Stomach (tissue), 8 donors: ENCODE measurements at regions not wholly inside any gene's neighbourhood (a gene's known extent, or its start where the extent isn't known, plus 50 kb on each side); places are given as distances from the start of the nearest gene placed in this dataset.

ENCODE experiments used
- DNase-seq, 2 donors: peaks; one replicate each; pipeline versions ENCODE4 v3.0.0 to v3.0.0-alpha.2; 2013 to 2019
- H3K27ac ChIP-seq, 5 donors: fragments of 200-600 bp in 4 of 5; sonication (generic) in 4 of 5; one replicate each; pipeline ENCODE4 v1.5.1; 2013 to 2019; ENCODE audit warnings: mild to moderate bottlenecking in 1 of 5, moderate library complexity in 1 of 5
- H3K27me3 ChIP-seq, 3 donors: fragments of 200-600 bp; sonication (generic); one replicate each; pipeline ENCODE4 v1.5.1; 2017 to 2019; ENCODE audit warnings: mixed run types in 1 of 3
- H3K36me3 ChIP-seq, 4 donors: fragments of 200-600 bp; sonication (generic); 1 replicate in 3 of 4; 2 replicates in 1 of 4; pipeline ENCODE4 v1.5.1; 2016 to 2019
- H3K4me1 ChIP-seq, 4 donors: fragments of 200-600 bp; sonication (generic); one replicate each; pipeline ENCODE4 v1.5.1; 2016 to 2019
- H3K4me3 ChIP-seq, 4 donors: fragments of 200-600 bp; sonication (generic) in 3 of 4; one replicate each; pipeline ENCODE4 v1.5.1; 2016 to 2019; ENCODE audit warnings: mild to moderate bottlenecking in 1 of 4
- H3K9me3 ChIP-seq, 4 donors: fragments of 200-600 bp; sonication (generic); one replicate each; pipeline ENCODE4 v1.5.1; 2016 to 2019
- EP300 ChIP-seq: sonication (generic); formaldehyde crosslinking; IDR thresholded peaks from one replicate; pipeline ENCODE4 v1.6.1; 2017; ENCODE audit warnings: antibody characterized with exemption
- POLR2A ChIP-seq, 4 donors: fragments of 450-650 bp; IDR thresholded peaks; one replicate each; pipeline ENCODE4 v1.6.1; 2016; ENCODE audit warnings: antibody characterized with exemption in 4 of 4, control low read depth in 2 of 4, mild to moderate bottlenecking in 1 of 4, moderate library complexity in 1 of 4
- POLR2AphosphoS5 ChIP-seq, 3 donors: sonication (generic); formaldehyde crosslinking; IDR thresholded peaks; one replicate each; pipeline ENCODE4 v1.6.1; 2016; ENCODE audit warnings: antibody characterized with exemption in 3 of 3
- WGBS, 5 donors: extraction: QIAGEN DNeasy Blood & Tissue Kit in 3 of 5; methylation state at CpG; one replicate each; pipeline versions ENCODE4 v1.1.5 to v1.1.7; 2013 to 2018; 5-methylcytosine and 5-hydroxymethylcytosine counted together
- intact Hi-C: fragments of 100-400 bp; cut with DNase I; formaldehyde crosslinking; loops from one replicate; pipeline ENCODE4 v1.15.1; 2023; ENCODE audit warnings: low total_unique reads
- TF ChIP-seq, protein P1 (sequence below), 7 experiments: fragments of 450-650 bp in 4 of 7; fragments of 200-600 bp in 3 of 7; sonication (generic) in 3 of 7; IDR thresholded peaks; one replicate each; pipeline ENCODE4 v1.5.1; 2016 to 2019; ENCODE audit warnings: antibody characterized with exemption in 7 of 7, control low read depth in 2 of 7, mild to moderate bottlenecking in 1 of 7
- donor health status: healthy with polysubstance abuse.
- donor health status: Bipolar disorder and iron deficiency.
- donor health status: healthy.

DNA sequence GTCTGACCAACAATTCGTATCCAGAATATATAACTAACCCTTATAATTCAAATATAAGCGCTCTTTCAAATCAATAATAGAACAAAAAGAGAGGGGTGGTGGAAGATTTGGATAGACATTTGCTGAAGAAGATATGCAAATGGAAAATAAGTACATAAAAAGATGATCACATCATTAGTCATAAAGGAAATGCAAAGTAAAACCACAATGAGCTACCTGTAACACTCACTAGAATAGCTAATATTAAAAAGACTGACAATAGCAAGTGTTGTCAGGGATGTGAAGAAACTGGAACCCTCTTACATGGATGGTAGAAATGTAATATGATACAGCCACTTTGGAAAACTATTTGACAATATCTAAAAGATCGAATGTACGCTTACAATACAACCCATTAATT is 84.9 kb upstream of the MRPS9 start:
- H3K36me3 ChIP-seq, result no peaks in the 10 kb centered on the region
- no peak overlapping the region for H3K4me3 ChIP-seq
- no peaks in the 10 kb centered on the region for H3K4me1 ChIP-seq
- no peak overlapping the region for H3K27ac ChIP-seq
- H3K9me3 ChIP-seq, result no peaks in the 10 kb centered on the region
- DNase-seq, result no peak
- no peak for TF ChIP-seq POLR2AphosphoS5 (IDR thresholded peaks at IDR 0.05)
- no peak for TF ChIP-seq POLR2A (IDR thresholded peaks at IDR 0.05)
- no peak for TF ChIP-seq EP300
- WGBS, 5 donors, result 85 to 89% (median 89%) methylated on average over 4 of the region's 4 CpGs
- peaks cover 0 to 9% (median 0%) of the 10 kb centered on the region in 3 donors for H3K27me3 ChIP-seq
- intact Hi-C loops, result no loop called here

DNA sequence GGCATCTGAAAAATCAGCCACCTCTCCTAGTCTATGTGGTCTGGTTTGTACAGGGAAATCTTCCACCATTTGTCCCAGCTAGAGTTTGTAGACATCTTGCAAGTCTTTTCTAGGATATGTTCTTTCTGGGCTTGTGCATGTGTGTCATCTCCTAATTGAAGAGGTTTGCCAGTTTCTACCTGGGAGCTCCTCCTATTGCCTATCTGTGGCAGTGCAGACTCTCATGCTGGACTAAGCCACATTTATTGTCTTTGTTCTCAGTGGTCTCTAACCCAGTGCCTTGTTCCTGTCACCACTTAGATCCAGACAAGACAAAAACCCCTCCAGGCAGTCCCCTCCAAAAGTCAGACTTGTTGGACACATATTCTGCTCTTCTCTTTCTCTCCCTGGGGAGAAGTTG is 72.0 kb upstream of the MRPS9 start:
- H3K9me3 ChIP-seq, result peaks cover 0 to 24% (median 18%) of the 10 kb centered on the region in 4 donors
- H3K27ac ChIP-seq, result no peak overlapping the region
- no peak for DNase-seq
- H3K27me3 ChIP-seq, result no peaks in the 10 kb centered on the region
- no peaks in the 10 kb centered on the region for H3K36me3 ChIP-seq
- TF ChIP-seq, protein P1, sequence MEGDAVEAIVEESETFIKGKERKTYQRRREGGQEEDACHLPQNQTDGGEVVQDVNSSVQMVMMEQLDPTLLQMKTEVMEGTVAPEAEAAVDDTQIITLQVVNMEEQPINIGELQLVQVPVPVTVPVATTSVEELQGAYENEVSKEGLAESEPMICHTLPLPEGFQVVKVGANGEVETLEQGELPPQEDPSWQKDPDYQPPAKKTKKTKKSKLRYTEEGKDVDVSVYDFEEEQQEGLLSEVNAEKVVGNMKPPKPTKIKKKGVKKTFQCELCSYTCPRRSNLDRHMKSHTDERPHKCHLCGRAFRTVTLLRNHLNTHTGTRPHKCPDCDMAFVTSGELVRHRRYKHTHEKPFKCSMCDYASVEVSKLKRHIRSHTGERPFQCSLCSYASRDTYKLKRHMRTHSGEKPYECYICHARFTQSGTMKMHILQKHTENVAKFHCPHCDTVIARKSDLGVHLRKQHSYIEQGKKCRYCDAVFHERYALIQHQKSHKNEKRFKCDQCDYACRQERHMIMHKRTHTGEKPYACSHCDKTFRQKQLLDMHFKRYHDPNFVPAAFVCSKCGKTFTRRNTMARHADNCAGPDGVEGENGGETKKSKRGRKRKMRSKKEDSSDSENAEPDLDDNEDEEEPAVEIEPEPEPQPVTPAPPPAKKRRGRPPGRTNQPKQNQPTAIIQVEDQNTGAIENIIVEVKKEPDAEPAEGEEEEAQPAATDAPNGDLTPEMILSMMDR (IDR thresholded peaks at IDR 0.05), result no peak
- TF ChIP-seq EP300 (no peak), POLR2A (IDR thresholded peaks at IDR 0.05) (no peak), POLR2AphosphoS5 (IDR thresholded peaks at IDR 0.05) (no peak)
- no peak overlapping the region for H3K4me3 ChIP-seq
- intact Hi-C loops, result no loop called here
- H3K4me1 ChIP-seq, result no peaks in the 10 kb centered on the region

DNA sequence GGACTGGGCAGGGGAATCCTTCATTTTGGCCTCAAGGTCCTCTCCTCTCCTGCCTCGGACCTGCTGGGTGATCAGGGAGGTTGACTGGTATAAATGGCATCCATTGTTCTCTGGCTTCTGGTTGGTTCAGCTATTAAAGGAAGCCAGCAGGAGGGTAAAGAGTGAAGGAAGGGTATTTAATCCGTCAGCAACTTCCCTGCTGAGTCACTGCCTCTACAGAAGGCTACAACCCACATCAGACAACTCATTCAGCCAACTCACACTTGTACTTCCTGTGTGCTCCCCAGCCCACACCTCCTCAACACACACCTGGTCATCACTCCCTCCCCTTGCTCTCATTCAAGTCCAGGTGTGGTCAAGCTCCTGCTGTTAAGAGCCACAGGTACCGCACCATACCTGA is 68.3 kb upstream of the MRPS9 start:
- DNase-seq, result no peak
- Histone ChIP-seq H3K4me3 (no peak overlapping the region), H3K9me3 (peaks cover 0 to 15% (median 7%) of the 10 kb centered on the region in 4 donors), H3K27me3 (no peaks in the 10 kb centered on the region), H3K36me3 (no peaks in the 10 kb centered on the region), H3K27ac (no peak overlapping the region), H3K4me1 (no peaks in the 10 kb centered on the region)
- 31 to 62% (median 47%) methylated on average over 3 of the region's 3 CpGs for WGBS, 5 donors
- no peak for TF ChIP-seq EP300
- no peak for TF ChIP-seq POLR2A (IDR thresholded peaks at IDR 0.05)
- TF ChIP-seq POLR2AphosphoS5 (IDR thresholded peaks at IDR 0.05), result no peak
- TF ChIP-seq, protein P1 (IDR thresholded peaks at IDR 0.05), result no peak
- intact Hi-C loops, result no loop called here

DNA sequence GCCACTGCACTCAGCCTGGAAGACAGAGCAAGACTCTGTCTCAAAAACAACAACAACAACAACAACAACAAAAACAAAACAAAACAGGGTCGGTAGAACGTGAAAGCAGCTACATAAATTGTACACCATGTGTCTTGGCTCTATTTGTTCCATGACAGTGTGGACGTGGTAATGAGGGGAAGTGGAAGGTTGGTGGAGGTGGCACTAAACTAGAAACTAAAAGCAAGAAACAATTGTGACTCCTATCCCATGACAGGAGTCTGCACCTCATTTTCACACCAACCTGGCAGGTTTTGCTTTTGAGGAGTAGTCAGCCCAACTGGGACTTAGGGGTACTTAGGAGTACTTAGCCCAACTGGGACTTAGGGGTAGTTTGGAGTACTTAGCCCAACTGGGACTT is 62.5 kb upstream of the MRPS9 start:
- intact Hi-C loops, result no loop called here
- Histone ChIP-seq H3K27ac (no peak overlapping the region), H3K36me3 (no peaks in the 10 kb centered on the region), H3K4me1 (no peaks in the 10 kb centered on the region), H3K27me3 (no peaks in the 10 kb centered on the region), H3K4me3 (no peak overlapping the region), H3K9me3 (no peaks in the 10 kb centered on the region)
- WGBS, 5 donors, result 66 to 81% (median 77%) methylated on average over 3 of the region's 3 CpGs
- TF ChIP-seq, protein P1 (IDR thresholded peaks at IDR 0.05), result no peak
- DNase-seq, result no peak

DNA sequence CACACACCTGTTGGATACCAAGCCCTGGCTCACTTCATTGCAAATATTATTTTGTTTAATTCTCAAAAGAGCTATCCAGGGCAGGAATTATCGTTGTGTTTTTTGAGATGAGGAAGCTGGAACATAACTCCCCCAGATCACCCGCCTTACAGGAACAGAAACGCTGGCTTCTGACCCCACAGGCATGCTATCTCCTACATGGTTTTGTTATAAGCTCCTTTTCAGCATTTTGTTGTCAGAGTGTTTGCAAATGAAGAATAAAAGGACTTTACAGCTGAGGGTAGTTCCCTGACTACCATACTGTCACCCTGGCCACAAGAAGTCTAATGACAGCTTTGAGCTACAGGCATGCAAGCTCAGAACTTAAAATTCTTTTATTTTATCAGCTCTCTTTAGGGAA is 62.0 kb upstream of the MRPS9 start:
- H3K9me3 ChIP-seq, result no peaks in the 10 kb centered on the region
- TF ChIP-seq POLR2A (IDR thresholded peaks at IDR 0.05) (no peak), POLR2AphosphoS5 (IDR thresholded peaks at IDR 0.05) (no peak), EP300 (no peak)
- TF ChIP-seq, protein P1 (IDR thresholded peaks at IDR 0.05), result no peak
- H3K4me1 ChIP-seq, result no peaks in the 10 kb centered on the region
- H3K36me3 ChIP-seq, result no peaks in the 10 kb centered on the region
- intact Hi-C loops, result no loop called here
- no peaks in the 10 kb centered on the region for H3K27me3 ChIP-seq
- no peak overlapping the region for H3K27ac ChIP-seq
- 51 to 78% (median 71%) methylated on average over 3 of the region's 3 CpGs for WGBS, 5 donors
- H3K4me3 ChIP-seq, result no peak overlapping the region
- no peak for DNase-seq
